ENCODE measurements at regions not wholly inside any gene's neighbourhood (a gene's known extent, or its start where the extent isn't known, plus 50 kb on each side); places are given as distances from the start of the nearest gene placed in this dataset.

- ATAC-seq = no peak
- peak; percentile 30 for DNase-seq (ENCODE audit: low spot score)
Observed at GRCh38 chr6:169963581-169964297, 212.3 kb downstream of the ERMARD start.

DNA sequence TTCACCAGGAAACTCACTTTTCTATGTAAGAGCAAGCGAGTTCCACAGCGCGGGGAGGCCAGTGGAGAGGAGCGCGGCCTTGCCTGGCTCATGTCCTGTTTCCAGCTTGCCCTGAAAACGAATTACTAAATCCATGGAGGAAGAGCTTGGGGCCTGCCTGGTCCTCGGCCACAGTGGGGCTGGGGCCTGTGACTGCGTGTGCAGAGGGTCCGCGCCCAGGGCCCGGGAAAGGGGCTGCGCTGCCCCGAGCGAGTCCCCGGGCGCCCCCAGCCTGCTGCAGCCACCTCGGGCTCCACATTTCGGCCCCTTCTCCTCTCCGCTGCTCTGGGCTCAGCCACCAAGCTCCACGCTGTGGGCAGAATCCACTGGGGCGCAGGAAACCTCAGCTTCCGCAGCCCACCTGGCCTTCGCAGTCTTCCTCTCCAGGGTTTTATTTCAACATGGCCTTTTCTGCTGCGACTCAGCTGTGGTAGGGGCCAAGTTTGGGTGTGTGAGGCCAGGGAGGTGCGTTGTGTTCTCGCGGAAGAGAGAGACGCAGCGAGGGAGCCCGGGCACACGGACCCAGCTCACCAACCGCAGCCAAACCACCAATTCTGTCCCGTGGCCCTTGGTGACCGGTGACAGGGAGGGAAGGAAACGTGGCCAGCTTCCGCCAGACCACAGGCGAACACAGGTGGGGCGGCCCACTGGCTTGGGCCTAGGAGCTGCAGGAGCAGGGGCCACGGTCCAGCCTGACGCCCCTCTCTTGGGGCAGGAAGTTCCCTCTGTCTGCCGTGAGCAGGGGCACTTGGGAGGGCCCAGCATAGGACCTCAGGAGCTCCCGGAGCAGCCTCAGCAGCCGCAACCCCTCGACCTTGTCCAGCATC is 211.4 kb downstream of the ERMARD start:
- DNase-seq (ENCODE audit: low spot score) (peak; percentile 31), ATAC-seq (no peak)

DNA sequence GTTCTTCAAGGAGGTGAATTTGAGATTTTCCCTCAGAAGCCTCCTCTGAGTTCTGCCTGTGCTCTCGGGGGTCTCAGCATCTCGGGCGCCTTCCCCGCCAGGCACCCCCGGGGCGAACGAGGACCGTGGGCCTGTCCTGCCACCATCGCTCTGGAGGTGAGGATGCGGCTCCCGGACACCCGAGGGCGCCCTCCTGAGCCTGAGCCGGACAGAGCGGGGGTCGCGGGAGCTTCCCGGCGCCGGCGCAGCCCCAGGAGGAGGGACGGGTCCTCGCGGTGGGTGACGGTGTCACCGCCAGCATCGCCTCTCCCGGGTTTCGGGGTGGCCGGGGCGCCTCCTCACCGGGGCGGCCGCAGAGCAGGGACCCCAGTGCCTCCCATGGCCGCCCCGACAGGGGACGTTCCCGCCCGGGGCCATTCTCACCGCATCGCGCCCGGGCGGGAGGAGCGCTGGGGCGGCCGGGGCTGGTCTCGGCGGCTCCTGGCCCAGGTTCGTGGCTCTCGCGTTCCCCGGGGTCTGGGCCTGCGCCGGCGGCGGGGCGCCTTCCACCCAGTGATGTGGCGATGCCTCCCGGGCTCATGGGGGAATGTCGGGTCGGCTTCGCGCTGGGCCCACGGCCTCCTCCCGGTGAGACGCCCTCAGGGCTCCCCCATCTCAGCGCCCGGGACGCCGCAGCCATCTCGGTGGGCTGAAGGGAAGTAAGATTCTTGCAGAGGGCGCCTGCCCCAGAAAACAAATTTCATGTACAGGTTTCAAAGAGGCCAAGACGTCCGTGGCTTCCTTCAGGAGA is 210.5 kb downstream of the ERMARD start:
- DNase-seq (ENCODE audit: low spot score) (peak; percentile 43), ATAC-seq (peak; percentile 70)

DNA sequence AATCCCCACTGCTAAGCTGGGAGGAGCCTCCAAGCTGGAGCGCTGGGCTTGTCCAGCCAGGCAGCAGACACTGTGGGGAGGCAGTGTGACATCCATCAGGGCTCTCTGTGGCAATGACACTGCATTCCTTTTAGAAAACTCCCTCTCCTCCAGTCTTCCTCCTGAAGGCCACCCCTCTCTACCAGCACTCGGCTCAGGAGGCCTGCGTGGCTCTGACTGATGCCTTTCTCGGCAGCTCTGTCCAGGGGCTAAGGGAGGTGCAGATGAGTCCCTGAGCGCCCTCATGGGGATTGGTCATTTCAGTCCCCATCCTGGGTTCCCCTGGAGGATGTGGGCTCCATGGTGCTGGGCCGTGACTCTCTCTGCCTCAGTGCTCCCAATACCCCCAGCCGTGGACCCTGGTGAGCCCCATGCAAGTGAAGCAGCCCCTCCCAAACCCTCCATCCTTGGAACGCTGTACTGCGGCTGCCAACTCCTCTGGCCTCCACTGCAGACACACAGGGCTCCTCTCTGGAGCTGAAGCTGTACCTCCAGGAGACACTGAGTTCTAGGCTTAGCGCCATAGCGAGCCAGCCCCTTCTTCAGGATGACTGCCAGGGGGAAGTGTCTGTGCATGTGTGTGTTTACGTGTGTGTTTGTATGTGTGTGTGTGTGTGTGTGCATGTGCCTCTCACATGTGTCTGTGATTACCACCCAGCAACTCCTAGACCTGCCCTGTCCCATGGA is 209.6 kb downstream of the ERMARD start:
- DNase-seq (ENCODE audit: low spot score) (peak; percentile 36), ATAC-seq (no peak)

- ATAC-seq (no peak), DNase-seq (ENCODE audit: low spot score) (peak; percentile 39)
Observed at GRCh38 chr6:169960521-169960885, 209.1 kb downstream of the ERMARD start.

DNA sequence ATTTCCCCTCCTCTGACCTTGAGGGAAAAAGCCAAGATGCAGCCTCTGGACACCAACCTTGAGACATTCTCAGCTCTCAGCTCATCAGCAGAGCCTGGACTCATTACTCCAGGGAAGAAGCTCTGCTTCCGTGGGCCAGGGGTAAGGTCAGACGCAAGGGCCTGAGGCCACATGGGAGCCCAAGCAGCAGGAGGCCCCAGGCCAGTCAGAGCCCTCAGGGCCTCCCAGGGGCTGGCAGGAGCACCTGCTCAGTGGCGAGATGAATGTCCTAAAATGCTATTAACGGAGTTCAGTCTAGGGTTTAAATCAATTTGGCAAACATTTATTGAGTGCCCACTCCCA is 208.6 kb downstream of the ERMARD start:
- ATAC-seq = no peak
- peak; percentile 12 for DNase-seq (ENCODE audit: low spot score)

GRCh38 chr6:169959136-169960002 is 207.9 kb downstream of the ERMARD start:
- peak; percentile 43 for DNase-seq (ENCODE audit: low spot score)
- ATAC-seq = peak; percentile 34

DNA sequence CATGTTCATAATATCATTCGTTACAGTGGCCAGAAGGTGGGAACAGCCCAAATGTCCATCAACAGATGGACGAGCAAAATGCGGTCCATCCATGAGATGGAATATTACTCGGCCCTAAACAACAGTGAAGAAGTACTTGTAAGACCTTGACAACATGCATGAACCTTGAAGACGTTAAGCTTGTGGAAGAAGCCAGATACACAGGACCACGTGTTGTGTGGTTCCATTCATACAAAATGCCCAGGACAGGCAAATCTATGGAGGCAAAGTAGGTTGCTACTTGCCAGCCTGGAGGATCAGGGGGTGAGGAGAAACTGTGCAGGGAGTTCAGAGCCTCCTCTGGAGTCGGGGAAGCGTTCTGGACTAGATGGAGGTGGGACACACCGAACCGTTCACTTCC is 207.1 kb downstream of the ERMARD start:
- ATAC-seq (no peak), DNase-seq (ENCODE audit: low spot score) (peak; percentile 18)

GRCh38 chr6:169957351-169957963 is 206.0 kb downstream of the ERMARD start:
- ATAC-seq = no peak
- DNase-seq (ENCODE audit: low spot score) = peak; percentile 27

DNA sequence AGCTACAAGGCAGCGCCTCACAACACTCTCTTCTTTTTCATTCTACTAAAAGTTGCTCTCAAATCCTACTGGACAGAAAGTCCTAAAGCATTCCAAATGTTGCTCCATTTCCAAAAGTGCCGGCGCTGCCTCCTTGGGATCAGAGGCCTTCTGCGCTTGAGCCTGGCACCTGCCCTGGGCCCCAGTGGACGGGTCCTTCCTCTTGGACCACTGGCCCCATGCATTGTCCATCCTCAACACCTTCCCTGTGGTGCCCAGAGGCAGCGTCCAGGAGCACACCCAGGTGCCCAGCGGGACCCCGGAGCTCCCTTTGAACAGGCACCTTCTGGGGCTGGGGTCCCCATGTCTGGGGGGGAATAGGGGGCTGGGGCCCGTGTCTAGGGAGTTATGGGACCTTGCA is 205.2 kb downstream of the ERMARD start:
- DNase-seq (ENCODE audit: low spot score) (no peak), ATAC-seq (no peak)

- no peak for DNase-seq (ENCODE audit: low spot score)
- ATAC-seq = peak; percentile 55
Observed at GRCh38 chr6:169955731-169956437, 204.5 kb downstream of the ERMARD start.

- ATAC-seq = no peak
- no peak for DNase-seq (ENCODE audit: low spot score)
Observed at GRCh38 chr6:169954977-169955376, 203.6 kb downstream of the ERMARD start.

GRCh38 chr6:169953686-169954085 is 202.3 kb downstream of the ERMARD start:
- ATAC-seq (no peak), DNase-seq (ENCODE audit: low spot score) (no peak)

DNA sequence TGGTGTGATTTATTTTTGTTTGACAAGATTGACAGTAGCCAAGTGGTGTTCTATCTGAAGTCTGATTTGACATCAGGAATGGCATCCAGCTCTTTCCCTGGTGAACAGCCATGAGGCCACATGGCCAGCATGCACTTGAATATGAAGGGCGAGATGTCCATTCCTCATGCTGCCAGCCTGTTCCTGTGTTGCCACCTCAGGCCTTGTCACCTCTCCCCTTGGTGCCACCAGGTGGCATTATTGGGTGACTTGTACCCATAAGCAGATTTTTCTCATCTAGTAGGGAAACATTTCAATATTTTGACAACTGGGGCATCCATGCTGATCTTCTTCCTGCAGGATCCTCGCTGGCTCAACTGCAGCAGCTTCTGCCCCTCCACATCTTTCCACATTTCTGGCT is 199.1 kb downstream of the ERMARD start:
- no peak for DNase-seq (ENCODE audit: low spot score)
- peak; percentile 97 for ATAC-seq

DNA sequence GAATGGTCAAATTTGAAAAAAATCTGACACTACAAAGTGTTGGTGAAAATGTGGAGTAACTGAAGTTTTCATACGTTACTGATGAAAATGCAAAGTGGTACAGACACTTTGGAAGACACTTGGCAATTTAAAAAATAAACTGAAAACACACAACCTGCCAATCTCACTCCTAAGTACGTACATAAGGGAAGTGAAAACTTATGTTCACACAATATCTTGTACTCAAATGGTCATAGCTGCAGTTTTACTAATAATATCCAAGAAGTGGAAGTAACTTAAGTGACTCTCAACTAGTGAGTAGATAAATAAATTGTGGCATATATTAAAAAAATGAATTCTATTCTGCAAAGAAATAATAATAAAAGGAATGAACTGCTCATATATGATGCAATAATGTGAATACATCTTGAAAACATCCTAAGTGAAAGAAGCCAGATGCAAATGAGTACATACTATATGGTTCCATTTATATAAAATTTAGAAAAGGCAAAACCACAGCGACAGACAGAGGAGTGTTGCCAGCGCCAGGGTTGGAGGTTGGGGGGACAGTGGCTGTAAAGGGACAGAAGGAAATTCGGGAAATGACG is 198.2 kb downstream of the ERMARD start:
- ATAC-seq (no peak), DNase-seq (ENCODE audit: low spot score) (no peak)

- no peak for ATAC-seq
Observed at GRCh38 chr6:169946971-169947370, 195.5 kb downstream of the ERMARD start.

DNA sequence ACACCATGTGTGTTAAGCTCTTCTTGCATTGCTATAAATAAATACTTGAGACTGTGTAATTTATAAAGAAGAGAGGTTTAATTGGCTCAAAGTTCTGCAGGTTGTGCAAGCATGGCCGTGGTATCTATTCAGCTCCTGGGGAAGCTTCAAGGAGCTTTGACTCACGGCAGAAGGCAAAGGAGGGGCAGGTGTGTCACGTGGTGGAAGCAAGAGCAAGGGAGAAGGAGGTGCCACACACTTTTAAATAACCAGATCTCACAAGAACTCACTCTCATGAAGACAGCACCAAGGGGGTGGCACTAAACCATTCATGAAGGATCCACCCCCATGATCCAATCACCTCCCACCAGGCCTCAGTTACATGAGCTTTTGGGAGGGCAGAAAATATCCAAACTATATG is 193.7 kb downstream of the ERMARD start:
- DNase-seq (ENCODE audit: low spot score) (no peak), ATAC-seq (no peak)

More at GRCh38 chr6:169946971-169947370, 195.5 kb downstream of the ERMARD start:
- DNase-seq (ENCODE audit: low spot score) = no peak

- DNase-seq (ENCODE audit: low spot score) (no peak), ATAC-seq (no peak)
Observed at GRCh38 chr6:169944415-169944814, 193.0 kb downstream of the ERMARD start.

DNA sequence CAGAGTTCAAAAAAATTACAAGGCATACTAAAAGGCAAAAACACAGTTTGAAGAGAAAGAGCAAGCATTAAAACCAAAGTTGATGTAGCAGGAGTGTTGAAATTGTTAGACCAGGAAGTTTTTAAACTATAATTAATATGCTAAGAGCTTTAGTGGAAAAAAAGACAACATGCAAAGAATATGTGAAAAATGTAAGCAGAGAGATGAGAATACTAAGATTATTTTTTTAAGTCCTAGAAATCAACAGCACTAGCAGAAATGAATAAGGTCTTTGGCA is 192.6 kb downstream of the ERMARD start:
- no peak for ATAC-seq

More for the DNA sequence above, 192.6 kb downstream of the ERMARD start:
- no peak for DNase-seq (ENCODE audit: low spot score)
